Cerebellar nuclear complex (tissue), 1 donor: ENCODE measurements at regions not wholly inside any gene's neighbourhood (a gene's known extent, or its start where the extent isn't known, plus 50 kb on each side); places are given as distances from the start of the nearest gene placed in this dataset.
"Not testable (repeated sequence)": the region's sequence is repeated elsewhere in the genome, so short reads cannot be mapped to it uniquely, and the experiment has no call there.

Source experiments
- DNase-seq, 2 experiments: peaks; one replicate each; lab custom pipeline; 2025; lab: John Stamatoyannopoulos, UW

DNA sequence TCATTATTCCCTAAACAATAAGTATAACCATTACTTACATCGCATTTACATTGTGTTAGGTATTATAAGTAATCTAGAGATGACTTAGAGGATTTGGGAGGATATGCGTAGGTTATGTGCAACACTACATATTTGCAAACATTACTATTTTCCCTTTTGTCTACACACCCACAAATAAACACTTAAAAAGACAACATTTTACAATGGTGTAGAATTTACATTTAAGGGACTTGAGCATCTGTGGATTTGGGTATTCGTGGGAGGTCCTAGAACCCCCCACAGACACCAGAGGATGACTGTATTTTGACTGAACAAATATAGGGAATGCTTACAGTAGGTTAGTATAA lies 220.2 kb upstream of the MYO3A start:
- no peak for DNase-seq

DNA sequence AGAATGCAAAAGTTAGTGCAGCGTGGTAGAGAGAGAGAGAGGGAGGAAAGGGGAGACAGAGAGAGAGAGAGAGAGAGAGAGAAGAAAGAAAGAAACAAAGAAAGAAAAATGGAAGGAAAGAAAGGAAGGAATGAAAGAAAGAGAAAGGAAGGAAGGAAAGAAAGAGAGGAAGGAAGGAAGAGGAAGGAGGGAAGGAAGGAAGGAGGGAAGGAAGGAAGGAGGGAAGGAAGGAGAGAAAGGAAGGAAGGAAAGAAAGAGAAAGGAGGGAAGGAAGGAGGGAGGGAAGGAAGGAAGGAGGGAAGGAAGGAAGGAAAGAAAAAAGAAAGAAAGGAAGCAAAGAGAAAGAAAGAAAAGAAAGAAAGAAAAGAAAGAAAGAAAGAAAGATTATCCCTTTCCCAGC lies 209.8 kb upstream of the MYO3A start:
- no peak for DNase-seq

DNA sequence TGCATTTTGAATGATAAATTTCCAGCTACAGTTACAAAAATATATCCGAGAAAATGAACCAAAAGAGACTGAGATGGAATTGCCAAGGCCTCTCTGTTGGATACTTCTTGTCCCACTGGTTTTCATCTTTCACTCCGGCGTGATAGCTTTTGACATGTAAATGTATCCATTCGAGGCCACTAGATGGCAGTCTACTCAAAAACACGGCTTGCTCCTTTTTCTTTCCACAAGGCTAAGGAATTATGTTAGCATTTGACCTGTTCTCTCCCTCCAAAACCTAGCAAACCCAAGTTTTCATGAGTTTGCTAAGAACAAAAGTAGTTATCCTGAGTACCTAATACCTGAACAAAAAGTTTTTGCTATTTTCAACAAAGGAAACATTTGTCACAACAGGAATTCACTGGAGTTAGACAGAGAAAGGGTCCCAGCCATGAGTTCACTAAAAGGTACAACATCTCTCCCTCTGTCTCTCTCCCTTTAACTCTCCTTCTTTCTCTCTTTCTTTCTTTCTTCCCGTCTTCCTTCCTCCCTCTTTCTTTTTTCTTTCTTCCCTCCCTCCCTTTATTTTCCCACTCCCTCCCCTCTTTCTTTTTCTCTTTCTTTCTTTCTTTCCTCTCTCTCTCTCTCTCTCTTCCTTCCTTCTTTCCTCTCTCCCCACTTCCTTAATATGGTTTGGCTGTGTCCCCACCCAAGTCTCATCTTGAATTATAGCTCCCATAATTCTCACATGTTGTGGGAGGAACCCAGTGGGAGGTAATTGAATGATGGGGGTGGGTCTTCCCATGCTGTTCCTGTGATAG lies 207.9 kb upstream of the MYO3A start:
- DNase-seq = peak in 1 of 2 experiments; percentile 4

DNA sequence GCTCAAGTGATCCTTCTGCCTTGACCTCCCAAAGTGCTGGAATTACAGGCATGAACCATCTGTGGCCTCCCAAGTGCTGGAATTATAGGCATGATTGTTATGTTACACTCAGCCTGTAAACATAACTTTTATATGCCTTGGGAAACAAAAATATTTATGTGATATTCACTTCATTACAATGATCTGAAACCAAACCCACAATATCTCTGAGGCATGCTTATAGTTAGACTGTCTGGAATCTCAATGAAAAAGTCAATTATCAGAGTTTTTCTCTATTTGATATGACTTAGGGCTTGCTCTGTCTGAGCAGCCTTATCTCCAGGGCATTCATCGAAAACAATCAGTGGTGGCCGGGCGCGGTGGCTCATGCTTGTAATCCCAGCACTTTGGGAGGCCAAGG lies 195.3 kb upstream of the MYO3A start:
- no peak for DNase-seq

DNA sequence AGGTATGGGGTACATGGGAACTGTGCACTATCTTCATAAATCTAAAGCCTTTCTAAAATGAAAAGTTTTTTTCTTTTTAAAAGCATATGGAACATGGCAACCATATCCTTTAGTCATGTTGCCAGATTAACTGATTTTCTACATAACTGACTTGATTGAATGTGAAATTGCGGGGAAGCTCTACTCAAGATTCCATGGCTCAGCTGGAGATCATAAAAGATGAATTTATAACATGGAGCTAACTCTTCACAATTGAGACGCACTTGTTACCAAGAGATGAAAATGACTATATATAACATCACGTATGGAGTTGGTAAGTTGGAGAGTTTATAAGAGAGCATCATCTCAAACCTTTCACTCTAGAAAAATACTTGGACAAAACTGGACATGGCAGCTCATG lies 190.2 kb upstream of the MYO3A start:
- DNase-seq = no peak

DNA sequence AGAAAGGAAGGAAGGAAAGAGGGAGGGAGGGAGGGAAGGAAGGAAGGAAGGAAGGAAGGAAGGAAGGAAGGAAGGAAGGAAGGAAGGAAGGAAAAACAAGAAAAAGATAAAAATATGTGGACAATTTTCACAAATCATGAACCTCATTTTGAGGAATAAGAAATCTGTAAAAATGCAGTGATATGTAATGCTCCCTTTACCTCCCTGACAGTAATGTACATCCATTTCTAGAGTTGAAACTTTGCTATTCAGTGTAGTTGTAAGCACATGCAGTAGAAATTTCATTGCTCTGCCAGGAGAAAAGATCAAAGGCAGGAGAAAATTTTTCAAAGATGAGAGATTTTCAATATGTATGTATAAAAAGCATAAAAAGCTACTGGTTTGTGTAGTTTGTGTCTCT lies 189.5 kb upstream of the MYO3A start:
- DNase-seq = no peak

DNA sequence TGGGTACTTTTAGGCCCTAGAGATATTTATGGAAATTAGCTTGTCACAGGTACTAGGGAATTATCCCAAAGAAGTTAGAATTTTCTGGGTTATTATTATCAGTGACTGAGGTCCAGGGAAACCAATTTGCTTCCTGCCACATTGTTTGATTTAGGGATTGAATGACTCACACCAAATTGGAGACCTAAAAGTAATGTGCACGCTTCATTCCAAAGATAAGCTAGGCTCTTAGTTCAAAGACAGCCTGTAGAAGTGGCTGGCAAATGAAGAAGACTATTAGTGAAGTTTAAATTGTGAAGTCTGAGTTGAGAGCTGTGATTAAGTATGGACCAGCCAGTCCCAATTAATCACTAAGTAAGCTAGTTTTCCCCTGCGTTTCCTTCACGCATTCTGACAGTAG lies 188.1 kb upstream of the MYO3A start:
- DNase-seq = no peak

DNA sequence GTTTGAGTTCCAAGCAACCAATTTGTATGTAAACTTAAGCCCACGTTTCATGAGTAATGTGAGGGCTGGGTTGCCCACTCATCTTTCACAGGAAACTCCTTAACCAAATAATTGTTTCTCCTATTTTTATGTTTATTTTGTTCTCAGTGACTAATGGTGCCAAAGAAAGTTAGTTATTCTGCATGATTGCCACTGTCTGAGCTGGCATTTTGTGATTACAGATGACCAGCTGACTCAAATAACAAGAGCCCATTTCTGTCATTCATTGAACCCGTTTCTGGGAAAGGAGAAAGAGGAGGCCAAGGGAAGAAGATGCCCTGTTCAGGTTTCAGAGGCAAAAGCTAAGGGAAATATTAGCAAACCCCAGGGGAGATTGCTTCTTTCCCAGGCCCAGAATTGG lies 186.9 kb upstream of the MYO3A start:
- no peak for DNase-seq

DNA sequence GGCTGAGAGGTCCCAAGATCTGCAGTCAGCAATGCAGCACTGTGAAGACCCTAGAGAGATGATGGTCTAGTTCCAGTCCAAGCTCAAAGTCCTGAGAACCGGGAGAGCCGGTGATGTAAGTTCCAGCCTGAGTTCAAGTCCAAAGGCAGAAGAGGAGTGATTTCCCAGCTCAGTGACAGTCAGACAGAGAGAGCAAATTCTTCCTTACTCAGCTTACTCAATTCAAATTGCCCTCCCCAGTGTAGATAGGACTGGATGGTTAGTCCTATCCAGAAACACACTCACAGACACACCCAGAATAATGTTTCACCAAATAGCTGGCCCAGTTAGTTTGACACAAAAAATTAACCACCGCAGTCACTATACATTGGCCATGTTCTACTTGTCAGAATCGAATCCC lies 185.5 kb upstream of the MYO3A start:
- DNase-seq = no peak

DNA sequence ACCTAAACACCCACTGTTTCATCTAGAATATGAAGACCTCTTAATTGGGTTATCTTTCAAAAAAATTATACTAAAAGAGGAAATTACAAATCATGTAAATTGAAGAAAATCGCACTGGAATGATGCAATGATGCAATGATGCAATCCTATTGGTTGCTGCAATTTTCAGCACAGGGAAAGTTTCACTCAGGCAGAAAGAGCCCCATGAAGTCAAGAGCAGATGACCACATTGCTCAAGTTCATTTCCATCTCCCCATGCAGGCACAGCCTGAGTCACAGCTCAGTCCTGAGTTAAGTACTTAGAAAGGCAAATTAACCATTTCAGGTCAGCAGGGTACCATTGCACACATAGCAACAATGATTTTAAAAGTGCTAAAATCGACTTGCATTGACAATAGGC lies 180.3 kb upstream of the MYO3A start:
- DNase-seq = no peak

DNA sequence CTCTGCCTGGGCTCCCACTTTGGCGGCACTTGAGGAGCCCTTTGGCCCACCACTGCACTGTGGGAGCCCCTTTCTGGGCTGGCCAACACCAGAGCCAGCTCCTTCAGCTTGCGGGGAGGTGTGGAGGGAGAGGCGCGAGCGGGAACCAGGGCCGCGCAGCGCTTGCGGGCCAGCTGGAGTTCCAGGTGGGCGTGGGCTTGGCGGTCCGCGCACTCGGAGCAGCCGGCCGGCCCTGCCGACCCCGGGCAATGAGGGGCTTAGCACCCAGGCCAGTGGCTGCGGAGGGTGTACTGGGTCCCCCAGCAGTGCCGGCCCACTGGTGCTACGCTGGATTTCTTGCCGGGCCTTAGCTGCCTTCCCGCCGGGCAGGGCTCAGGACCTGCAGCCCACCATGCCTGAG lies 178.2 kb upstream of the MYO3A start:
- not testable (repeated sequence) for DNase-seq

DNA sequence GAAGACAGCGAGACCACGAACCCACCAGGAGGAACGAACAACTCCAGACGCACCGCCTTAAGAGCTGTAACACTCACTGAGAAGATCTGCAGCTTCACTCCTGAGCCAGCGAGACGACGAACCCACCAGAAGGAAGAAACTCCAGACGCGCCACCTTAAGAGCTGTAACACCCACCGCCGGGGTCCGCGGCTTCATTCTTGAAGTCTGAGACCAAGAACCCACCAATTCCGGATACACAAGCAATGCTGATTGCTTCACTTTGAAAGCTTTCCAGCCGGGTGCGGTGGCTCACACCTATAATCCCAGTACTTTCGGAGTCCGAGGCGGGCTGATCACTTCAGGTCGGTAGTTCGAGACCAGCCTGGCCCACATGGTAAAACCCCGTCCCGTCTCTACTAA lies 177.2 kb upstream of the MYO3A start:
- no peak for DNase-seq

DNA sequence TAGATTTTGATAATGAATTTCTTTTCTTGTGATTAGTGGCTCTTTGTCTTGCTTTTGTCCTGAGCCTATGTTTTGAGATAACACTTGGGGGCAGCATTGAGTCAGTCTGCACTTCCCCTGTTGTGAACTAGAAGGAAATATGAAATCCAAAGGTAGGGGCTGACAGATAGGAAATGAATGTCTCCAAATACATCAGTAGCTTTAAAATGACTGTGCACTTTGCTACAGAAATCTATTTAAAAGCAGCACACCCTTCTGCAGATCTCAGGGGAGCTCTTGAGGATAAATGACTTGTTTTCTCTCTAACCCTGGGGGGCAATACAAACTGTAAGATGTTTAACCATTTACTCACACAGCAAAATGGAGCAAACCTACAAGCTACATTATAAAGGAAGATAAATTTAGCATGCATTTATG lies 176.0 kb upstream of the MYO3A start:
- no peak for DNase-seq

DNA sequence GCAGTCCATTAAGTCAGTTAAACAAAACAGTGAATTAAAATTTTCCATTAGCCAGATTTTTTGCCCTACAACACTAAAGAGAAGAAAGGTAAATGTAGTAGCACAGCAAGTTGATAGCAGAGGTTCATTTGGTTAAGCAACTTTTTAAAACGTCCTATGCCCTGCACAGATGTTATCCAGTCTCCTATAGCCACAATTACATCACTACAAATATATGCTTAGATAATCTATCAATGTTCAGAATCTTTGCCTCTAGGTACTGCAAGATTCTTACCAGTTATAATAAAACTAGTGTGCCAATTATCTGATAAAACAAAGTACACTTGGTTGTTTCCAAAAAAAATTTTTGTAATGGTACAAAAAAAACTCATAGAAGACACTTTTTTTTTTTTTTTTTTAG lies 175.5 kb upstream of the MYO3A start:
- no peak for DNase-seq

DNA sequence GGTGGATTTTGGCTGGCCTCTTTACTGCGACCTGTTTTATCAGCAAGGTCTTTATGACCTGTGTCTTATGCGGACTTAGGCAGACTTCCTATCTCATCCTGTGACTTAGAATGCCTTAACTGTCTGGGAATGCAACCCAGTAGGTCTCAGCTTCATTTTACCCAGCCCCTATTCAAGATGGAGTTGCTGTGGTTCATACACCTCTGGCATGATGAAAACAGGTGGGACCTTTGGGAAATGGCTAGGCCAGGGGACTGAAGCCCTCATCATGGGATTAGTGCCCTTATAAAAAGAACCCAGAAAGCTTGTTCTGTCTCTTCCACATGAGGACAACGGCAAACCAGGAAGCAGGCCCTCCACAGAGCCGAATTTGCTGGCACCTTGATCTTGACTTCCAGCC lies 172.1 kb upstream of the MYO3A start:
- DNase-seq = no peak

DNA sequence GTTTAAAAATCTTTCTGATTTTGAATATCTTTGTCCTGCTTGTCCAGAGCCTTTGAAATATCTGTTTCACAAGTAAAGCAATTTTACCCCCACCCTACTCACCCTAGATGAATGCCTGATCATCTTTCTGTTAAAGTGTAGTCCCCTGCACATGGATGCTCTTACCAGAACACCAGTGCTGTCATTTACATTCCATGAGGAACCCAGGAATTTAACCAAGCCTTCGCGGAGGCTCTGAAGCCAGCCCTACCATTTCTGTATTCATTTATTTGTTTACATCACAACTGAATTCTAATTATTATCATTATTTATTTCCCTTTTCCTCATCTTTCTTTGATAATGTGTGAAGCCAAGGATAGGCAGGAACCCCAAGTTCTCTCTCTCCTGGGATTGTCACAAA lies 167.8 kb upstream of the MYO3A start:
- DNase-seq = no peak

DNA sequence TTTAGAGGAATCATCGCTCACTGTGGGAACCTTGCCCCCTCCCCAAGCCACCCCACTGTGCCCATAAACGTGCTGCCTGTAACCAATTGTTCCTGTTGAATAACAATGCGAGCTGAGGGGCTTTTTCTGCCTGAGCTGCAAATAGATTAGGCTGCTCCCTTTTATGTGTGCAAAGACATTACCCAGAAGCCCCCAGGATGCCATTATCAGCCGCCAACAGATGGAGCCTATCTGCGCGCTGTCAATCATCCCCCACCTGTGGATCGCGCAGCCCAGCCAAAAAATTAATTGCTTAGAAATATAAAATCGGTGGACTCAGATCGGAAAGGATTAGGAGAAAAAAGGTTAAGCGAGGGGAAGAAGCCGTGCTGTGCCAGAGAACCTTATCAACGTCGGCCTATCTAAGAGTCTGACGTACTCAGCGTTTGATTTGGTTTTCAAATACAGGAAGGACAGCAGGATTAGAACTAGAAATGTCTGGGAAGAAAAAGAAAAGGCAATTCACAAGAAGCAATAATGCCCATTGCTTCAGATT lies 167.3 kb upstream of the MYO3A start:
- no peak for DNase-seq

DNA sequence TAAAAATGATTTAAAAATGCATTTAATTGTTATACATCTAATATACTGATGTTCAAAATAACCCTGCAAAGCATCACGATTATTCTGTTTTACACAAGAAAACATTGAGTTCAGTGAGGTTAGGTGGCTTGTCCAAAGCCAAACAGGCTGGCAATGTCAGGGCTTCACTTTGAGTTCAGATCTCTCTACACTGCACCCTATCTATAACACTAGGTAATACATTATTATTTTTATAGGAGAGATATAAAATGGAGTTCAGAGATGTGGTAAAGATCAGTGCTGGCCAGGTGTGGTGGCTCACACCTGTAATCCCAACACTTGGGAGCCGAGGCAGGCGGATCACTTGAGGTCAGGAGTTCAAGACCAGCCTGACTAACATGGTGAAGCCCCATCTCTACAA lies 165.9 kb upstream of the MYO3A start:
- DNase-seq = no peak

DNA sequence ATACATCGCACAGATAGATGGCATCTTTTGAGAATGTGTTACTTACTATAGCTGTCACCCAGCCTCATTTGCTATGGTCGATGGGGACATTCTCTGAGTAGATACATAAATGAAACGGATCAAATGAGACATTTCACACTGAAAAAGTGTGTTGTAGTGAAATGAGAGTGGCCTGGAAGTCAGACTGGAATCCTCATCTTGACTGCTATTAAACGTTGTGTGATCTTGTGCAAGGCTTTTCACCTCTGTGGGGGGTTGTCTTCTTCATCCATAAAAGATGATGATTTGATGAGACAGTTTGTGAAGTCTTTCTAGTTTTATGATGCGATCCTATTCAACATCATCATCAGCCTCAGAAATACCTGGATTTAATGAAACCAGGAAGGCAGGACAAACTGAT lies 155.4 kb upstream of the MYO3A start:
- DNase-seq = no peak

DNA sequence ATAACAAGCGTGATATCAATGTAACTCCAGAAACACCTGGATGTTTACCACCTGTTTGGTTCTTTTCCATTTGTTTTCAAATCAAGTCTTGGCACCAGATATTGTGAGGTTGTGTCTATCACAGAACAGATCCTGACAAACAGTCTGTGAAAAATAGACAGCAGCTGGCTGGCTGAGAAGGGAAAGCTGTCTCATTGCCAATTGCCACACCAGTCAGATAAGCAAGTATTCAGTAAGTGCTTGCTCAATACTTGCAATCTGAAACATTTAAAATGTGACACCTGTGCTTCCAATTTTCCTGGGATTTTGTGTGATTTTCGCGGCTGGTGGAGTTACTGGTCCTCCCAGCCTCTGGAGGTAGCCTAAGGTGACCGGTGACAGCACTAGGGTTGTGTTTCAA lies 147.9 kb upstream of the MYO3A start:
- DNase-seq = no peak

DNA sequence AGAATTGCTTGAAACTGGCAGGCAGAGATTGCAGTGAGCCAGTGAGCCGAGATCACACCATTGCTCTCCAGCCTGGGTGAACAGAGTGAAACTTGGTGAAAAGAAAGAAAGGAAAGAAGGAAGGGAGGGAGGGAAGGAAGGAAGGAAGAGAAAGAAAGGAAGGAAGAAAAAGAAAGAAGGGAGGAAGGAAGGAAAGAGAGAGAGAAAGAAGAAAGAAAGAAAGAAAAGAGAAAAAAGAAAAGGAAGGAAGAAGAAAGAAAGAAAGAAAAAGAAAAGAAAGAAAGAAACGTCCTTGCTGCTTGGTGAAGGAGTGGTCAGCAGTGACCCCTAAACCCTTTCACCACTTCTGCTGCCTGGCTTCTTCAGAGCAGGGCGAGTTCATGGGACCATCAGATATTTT lies 147.1 kb upstream of the MYO3A start:
- DNase-seq = no peak

DNA sequence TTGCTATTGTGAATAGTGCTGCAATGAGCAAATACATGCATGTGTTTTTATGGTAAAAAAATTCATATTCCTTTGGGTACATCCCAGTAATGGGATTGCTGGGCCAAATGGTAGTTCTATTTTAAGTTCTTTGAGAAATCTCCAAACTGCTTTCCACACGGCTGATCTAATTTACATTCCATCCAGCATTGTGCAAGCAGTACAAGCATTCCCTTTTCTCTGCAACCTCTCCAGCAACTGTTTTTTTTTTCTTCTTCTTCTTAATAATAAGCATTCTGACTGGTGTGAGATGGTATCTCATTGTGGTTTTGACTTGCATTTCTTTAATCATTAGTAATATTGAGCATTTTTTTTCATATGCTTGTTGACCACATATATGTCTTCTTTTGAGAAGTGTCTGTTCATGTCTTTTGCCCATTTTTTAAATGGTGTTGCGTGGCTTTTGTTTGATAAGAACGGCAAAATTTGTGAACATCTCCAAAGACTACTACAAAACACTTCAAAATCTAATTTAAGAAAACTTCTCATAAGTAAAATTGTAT lies 136.1 kb upstream of the MYO3A start:
- no peak for DNase-seq

DNA sequence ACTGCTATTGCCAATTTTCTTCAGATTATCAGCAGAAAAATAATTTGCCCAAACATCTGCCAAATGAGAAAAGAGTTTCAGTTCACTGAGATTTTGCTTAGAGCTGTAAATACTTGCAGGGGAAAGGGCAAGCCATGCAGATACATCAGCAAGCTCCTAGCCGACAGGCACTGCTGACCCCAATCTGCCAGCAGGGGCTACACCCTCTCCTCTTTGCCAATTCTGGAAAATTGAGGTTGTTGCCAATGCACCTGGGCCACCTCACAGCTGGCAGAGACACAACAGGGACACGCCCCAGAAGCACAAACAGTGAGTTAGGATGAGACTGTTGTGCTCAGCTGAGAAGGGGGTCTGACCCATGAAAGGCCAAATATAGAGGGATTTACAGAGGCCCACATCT lies 129.5 kb upstream of the MYO3A start:
- DNase-seq = no peak

DNA sequence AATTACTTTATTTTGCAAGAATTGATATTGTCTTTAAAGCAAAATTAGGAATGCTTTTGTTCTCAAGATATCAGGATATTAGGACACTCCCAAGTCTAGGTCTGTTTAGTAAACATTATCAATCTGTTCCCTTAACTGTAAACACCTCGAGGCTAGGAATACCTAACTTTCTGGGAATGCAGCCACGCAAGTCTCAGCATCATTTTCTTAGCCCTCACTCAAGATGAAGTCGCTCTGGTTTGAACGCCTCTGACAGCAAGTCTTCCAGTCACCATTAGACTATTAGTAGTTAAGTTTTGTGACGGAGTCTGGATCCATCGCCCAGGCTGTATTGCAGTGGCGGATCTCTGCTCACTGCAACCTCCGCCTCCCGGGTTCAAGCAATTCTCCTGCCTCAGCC lies 128.0 kb upstream of the MYO3A start:
- no peak for DNase-seq
